ENCODE measurements at regions not wholly inside any gene's neighbourhood (a gene's known extent, or its start where the extent isn't known, plus 50 kb on each side); places are given as distances from the start of the nearest gene placed in this dataset.
"Not testable (repeated sequence)": the region's sequence is repeated elsewhere in the genome, so short reads cannot be mapped to it uniquely, and the experiment has no call there.

DNA sequence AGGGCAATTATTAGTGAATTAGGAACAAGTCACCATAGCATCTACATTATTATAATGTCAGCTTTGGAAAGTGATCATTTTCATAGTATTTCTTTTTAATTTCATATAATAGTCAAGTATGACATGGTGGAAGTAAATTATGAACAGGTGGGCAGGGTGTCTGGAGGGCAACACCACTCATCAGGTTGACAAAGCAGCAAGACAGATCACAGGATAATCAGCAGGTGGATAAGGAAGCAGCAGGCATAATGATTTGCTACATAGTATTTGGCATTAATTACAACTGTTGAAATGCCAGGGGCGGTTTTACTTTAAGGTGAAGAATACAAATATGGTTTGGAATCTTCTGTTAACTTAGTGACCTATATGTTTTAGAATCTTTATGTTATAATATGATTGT is 1342.2 kb downstream of the PLA2G4A start:
- DNase-seq (ENCODE audit: low spot score): no peak

DNA sequence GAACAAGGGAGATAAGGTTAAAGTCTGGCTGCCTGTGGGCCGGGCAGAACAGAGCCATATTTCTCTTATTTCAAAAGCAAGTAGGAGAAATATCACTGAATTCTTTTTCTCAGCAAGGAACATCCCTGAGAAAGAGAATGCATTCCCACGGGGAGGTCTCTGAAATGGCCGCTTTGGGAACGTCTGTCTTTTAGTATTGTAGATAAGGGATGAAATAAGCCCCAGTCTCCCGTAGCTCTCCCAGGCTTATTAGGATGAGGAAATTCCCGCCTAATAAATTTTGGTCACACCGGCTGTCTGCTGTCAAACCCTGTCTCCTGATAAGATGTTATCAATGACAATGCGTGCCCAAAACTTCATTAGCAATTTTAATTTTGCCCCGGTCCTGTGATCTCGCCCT is 1353.3 kb downstream of the PLA2G4A start:
- DNase-seq (ENCODE audit: low spot score): not testable (repeated sequence)

DNA sequence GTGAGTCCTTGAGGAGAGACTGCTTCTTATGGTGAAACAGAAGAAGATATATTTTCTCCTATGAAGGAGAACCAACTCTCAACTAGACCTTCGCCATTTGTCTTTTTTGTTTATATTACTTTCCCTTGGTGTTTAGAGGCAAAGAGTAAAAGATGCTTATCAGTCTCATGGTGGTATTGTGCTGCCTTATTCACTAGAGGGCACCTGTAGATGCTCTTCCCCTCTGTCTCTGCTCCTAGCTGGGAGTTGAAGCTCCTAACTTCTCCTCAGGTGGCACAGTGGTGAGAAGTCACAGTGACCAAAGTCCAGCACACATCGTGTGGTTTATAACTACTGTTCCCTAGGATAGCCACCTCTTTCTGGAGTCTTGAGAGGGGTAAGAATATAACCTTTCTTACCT is 1359.6 kb downstream of the PLA2G4A start:
- no peak for DNase-seq (ENCODE audit: low spot score)

DNA sequence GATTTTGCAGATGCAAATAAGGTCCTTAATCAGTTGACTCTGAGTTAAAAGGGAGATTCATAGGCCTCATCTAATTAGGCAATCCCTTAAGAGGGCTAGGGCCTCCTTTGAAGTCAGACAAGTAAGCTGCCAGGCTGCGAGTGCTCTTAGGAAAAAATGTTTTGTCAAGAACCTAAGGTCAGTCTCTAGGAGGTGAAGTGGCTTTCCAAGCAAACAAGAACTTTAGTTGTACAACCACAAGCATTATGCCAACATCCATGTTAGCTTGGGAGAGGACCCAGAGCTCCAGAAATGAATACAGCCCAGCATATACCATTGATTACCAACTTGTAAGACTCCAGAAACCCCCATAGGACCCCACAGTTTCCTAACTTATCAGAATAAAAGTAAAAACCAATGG is 1366.2 kb downstream of the PLA2G4A start:
- no peak for DNase-seq (ENCODE audit: low spot score)

DNA sequence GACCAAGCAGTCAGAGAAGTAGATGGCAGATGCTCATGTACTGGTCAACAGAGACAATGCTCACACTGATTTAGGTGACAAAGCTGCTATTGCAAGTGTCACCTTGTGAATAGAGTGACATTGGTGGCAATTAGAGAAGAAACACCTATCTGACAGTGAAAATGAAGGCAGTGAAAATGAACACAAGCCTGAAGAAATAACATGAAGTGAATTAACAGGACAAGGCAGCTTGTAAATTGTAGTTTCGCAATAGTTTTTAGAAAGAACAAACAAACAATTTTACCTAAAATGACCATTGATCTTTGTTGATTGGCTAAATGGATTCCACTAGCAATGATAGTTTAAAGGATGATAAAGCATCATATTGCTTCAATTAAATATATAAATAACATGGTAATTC is 1389.5 kb downstream of the PLA2G4A start:
- DNase-seq (ENCODE audit: low spot score): no peak

DNA sequence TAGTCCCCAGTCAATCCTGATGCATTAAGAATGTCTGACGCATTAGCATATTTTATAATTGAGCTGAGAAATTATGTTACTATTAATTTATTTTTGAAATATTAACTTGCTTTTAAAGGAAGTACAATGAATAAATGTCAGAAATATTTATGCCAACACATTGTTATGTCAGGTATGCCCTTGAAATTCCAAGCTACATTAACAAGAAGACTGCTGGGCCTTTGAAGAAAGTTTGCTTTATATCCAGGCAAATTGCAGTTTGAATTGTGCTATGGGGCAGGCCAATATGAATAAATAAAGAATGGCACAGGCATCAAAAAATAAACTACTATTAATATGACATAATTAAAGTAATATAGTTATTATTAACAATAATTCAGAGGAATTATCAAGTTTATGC is 1391.3 kb downstream of the PLA2G4A start:
- DNase-seq (ENCODE audit: low spot score): no peak

DNA sequence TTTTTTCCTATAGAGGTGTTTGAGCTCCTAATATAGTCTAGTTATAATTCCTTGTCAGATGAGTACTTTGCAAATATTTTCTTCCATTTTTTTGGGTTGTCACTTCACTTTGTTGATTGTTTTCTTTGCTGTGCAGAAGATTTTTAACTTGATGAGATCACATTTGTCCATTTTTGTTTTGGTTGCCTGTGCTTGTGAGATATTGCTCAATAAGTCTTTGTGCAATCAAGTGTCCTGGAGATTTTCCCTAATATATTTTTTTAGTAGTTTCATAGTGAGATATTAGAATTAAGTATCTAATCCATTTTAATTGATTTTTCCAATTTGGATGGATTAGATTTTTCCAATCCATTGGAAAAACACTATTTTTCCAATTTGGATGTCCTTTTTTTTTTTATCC is 1395.5 kb downstream of the PLA2G4A start:
- no peak for DNase-seq (ENCODE audit: low spot score)

DNA sequence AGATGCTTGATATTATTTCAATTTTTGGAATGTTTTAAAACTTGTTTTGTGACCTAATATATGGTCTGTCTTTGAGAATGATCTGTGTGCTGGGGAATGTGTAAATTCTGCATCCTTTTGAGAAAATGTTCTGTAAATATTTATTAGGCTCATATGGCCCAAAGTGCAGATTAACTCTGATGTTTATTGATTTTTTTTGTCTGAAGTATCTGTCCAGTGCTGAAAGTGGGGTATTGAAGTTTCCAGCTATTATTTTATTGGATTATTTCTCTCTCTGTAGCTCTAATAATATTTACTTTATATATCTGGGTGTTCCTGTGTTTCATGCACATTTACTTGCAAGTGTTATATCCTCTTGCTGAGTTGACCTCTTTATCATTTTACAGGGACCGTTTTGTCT is 1397.2 kb downstream of the PLA2G4A start:
- DNase-seq (ENCODE audit: low spot score): no peak

DNA sequence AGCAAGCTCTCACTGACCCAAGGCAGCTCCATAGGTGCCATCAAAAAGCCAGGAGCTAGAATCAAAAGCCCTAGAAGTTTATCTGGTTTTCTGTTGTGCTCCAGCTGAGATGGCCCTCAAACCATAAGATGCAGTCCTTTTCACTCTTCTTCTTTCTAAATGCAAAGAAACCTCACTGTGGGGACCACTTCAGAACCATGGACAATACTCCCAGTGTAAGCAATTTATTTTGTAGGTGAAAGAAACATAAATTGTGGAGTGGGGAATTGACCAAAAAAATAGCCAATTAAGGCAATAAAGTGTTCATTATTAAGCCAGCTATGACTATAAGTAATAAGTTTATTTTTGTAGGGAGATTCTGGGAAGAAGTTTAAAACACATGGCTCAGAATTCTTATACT is 1399.9 kb downstream of the PLA2G4A start:
- DNase-seq (ENCODE audit: low spot score): no peak

DNA sequence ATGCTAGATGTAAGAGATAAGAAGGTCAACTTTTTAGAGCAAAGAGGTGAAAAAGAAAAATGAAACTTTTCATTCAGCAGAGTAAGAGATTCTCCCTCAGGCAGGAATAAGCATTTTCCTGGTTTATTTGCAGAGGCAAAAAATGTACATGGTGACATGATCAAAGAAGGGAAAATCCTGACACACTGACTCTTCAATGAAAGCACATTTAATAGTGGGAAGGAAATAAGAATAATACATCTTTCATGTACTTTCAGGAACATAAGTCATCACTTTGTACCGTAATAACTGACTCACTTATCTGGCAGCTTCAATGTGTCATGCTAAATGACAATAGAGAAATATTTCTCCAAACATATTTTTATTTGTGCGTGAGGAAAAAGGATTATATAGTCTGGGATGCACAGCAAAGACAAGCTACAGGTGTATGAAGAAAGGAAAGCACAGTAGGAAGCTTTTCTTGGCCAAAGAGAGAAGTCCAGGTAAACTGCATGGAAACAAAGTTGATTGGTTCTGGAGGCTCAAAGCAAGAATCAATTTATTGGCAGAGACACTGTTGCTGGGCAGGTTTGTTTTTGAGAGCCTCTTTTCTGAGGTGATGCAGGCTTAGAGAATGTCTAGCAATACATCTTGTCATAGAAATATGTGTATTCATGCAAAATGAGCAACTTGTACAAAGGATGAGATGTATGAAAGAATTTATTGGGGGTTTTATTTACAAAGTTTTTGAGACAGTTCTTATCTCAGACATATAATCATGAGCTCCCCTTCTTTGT is 1409.0 kb downstream of the PLA2G4A start:
- no peak for DNase-seq (ENCODE audit: low spot score)

DNA sequence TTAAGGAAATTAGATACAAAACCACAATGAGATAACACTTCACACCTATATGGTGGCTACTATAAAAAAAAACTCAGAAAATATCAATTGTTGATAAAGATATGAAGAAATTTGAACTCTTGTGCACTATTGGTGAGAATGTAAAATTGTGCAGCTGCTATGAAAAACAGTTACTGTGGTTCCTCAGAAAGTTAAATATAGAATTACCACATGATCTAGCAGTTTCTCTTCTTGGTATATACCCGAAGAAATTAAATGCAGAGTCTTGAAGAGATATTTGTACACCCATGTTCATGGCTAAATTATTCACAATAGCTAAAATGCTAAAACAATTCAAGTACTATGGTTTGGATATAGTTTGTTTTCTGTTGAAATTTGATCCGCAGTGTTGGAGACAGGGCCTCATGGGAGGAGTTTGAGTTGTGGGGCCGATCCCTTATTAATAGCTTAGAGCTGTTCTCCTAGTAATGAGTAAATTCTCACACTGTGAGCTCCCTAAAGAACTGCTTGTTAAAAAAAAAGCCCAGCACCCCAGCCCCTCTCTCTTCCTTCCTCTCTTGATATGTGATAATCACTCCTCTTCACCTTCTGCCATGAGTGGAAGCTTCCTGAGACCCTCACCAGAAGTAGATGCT is 1412.1 kb downstream of the PLA2G4A start:
- DNase-seq (ENCODE audit: low spot score): no peak

DNA sequence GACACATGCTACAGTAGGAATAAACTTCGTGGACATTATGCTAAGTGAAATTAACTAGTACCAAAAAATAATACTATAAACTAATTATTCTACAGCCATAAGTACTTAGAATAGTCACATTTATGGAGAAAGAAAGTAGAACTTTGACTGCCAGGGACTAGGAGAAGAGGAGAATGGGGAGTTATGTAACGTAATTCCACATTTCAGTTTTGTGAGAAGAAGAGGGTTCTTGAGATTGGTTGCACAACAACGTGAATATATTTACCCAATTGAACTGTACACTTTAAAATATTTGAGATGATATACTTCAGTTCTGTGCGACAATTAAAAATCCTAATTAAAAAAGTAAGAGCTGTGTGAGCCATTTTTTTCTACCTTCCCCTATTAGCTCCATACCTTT is 1412.9 kb downstream of the PLA2G4A start:
- DNase-seq (ENCODE audit: low spot score): no peak

DNA sequence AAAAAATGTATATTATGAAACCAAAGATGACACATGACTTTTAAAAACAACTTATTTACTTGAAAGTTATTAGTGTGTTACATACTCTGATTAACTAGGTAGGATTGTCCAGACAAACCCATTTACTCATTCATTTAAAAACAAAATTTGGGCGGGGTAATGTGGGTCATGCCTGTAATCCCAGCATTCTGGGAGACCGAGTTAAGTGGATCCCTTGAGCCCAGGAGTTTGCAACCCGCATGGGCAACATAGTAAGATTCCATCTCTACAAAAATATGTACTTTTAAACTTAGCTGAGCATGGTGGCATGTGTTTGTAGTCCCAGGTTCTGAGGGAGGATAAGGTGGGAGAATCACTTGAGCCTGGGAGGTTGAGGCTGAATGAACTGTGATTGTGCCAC is 1414.7 kb downstream of the PLA2G4A start:
- no peak for DNase-seq (ENCODE audit: low spot score)

DNA sequence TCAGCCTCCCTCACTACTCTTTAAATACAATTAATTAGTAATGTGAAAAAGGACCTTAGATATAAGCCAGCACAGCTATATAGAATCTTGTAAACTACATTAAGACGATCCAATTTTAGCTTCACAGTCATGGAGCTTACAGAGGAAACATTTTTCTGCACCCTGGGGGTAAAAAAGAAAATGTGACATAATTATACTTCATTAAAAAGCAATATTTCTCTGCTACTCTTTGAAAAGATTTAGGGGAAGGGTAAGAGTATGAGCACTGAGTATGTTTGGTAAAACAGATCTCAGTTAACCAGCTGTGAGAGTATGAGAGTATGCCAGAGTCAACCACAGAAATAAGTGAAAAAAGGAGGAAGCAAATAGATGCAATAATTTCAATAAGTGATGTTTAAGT is 1415.9 kb downstream of the PLA2G4A start:
- DNase-seq (ENCODE audit: low spot score): no peak

DNA sequence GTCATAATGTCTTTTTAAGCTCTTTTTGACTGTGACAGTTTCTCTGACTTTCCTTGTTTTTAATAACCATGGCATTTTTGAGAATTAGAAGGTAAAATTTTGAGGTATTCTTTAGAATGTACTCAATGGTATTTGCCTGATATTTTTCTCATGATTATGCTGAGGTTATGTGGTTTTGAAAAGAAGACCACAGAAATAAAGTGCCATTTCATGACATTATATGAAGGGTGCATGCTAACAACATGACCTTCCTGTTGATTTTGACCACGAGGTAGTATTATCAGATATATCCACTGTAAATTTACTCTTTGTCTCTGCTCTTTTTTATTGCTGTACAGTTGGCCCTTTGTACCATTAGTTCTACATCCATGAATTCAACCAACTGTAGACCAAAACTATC is 1418.5 kb downstream of the PLA2G4A start:
- DNase-seq (ENCODE audit: low spot score): no peak

DNA sequence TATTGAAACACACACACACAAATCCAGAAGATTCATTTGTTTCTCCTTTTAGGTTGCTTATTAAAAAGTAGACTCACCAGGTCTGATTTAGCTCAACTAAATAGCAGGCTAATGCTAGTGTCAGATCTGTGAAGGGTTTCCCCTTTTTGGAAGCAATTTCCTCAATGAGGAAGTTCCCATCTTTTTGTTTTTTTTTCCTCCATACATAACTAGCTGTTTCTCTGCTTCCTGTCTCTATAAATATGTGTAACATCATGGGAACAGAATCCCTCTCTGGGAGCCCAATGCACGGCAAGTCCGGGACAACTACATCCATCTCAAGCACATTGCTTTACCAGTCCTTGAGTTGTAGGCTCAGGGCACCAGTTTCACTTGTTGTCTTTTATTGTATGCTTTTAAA is 1421.1 kb downstream of the PLA2G4A start:
- no peak for DNase-seq (ENCODE audit: low spot score)

DNA sequence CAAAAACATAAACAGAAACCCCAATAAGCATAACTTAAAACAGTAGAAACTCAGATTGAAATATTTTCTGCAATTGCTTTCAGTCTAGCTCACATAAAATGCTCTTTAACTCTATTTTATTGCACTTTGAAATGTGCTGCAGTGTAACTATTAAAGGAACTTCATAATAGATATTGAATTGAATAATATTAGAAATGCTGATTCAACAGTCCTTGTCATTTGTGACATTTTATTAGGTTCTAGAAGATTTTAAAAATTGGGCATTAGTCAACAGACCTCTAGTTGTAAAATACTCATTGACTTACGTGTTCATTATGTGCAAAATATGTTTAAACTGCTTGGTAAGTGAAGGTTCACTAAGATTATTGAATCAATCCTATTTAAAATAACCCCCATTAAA is 1422.3 kb downstream of the PLA2G4A start:
- DNase-seq (ENCODE audit: low spot score): no peak

DNA sequence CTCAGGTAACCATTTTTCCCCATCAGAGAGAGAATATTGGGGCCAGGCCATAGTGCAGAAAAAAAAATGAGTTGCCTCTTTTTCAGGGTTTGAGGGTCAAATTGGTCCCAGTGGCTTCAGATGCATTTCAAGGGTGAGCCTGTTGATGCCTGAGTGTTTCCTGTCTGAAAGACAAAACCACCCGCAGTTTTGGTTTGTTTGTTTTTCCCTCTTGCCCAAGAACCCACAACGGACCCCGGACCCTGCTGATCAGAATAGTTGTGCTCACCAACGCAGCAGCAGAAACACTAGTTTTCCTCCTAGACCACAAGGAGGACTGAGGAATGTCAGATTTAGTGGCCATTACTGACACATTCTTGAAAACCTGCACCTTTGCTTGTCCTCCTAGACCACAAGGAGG is 1433.1 kb downstream of the PLA2G4A start:
- no peak for DNase-seq (ENCODE audit: low spot score)

DNA sequence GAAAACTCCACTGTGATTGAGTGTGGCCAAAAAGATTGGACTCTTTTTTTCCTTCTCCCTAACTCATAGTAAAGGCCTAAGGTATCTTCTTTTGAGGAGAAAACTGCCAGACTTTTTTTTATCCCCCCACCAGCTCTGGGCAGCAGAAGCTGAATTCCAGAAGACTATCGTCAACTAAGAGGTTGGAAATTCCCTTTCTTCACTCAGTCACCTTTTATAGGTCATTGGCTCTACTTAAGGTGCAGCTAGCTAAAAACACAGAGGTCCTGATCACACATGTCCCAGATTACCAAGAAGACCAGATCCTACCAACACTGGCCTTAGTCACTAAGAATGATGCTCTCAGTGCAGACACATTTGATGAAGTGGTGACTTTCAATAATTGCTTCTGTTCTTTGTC is 1441.2 kb downstream of the PLA2G4A start:
- DNase-seq (ENCODE audit: low spot score): no peak

DNA sequence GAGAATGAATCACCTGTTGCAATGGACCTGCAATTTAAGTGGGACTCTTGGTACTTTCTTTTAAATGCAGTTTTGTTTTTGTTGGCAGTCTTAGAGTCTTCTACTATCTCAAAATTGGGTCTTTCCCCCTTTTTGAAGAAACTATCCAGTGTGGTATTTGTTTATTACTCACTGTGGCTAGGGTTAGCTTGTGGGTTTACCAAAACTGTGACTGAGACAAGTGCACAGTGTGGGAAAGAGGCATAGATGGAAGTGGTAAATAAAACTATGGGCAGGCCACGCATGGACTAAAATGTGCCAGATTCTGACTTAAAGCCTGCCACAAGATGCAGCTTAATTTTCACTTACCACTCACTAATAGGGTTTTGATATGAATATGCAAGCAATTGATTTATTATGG is 1441.7 kb downstream of the PLA2G4A start:
- DNase-seq (ENCODE audit: low spot score): no peak

DNA sequence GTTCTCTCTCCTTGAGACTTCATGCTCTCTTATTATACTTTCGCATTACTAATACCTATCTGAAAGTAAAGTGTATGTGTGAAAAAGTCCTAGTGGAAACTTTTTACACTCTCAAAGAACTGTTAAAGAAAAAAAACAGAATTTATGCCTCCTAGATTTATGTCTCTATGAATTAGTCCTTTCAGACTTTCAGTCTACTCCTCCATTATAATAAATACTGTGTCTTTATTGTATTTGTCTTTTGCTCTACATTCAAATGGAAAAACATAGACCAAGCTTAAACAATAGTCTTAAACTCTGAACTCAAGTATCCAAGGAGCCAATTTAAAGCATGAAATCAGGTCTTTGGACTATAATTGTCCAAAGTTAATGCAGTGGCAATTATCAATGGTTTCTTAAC is 1449.0 kb downstream of the PLA2G4A start:
- no peak for DNase-seq (ENCODE audit: low spot score)

DNA sequence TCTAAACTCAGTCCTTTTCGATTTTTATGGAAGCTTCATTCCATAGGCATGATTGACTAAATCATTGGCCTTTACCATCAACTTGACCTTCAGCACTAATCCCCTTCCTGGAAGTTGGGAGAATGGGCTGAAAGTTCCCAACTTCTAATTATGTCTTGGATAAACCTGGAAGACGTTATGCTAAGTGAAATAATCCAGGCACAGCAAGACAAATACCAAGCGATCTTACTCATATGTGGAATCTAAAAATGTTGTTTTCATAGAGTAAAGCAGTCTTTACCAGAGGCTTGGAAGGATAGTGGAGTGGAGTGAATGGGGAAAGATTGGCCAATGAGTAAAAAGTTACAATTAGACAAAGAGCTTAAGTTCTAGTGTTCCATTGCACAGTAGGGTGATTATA is 1453.2 kb downstream of the PLA2G4A start:
- no peak for DNase-seq (ENCODE audit: low spot score)

DNA sequence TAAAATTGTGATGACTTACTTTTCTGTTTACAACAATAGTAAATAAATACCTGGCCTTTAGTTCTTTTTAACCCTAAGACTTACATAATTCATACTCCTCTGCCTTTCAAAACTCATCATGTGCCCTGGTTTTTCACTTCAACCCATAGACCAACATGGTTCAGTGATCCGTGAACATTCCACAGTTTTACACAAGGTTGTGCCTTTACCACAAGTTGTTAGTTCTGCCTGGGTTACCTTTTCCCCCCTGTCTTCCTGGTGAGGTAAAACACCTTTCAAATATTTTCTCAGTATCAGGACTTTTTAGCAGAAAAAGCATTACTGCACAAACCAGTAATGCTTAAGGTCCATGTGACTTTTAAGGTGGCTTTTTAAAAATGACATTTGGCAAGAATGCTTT is 1466.4 kb downstream of the PLA2G4A start:
- no peak for DNase-seq (ENCODE audit: low spot score)

DNA sequence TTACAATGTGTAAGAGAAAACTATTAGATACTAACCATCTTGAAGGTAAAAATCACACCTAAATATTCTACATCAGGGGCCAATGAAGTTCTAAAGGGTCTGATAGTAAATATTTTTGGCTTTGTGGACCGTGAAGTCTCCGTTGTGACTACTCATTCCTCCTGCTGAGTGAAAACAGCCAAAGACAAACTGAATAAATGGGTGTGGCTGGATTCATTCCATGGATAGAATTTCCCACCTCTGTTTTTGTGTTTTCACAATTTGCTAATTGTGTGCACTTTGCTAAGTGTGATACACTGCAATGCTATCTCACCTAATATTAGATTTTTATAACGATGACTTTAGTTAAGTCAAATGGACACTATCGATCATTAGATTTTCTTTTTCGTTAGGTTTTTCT is 1474.0 kb downstream of the PLA2G4A start:
- DNase-seq (ENCODE audit: low spot score): no peak
